HL-60/S4 treated with retinoic acid at 250 ng/mL for 4 days and 3 days (cell line): ENCODE measurements at regions not wholly inside any gene's neighbourhood (a gene's known extent, or its start where the extent isn't known, plus 50 kb on each side); places are given as distances from the start of the nearest gene placed in this dataset.
"Not testable (repeated sequence)": the region's sequence is repeated elsewhere in the genome, so short reads cannot be mapped to it uniquely, and the experiment has no call there.

Experiments used
- in situ Hi-C: fragments of 300-500 bp; cut with MboI; formaldehyde crosslinking; loops from 2 replicates; pipeline ENCODE4 v1.7.0; 2022; ENCODE audit warnings: low sequenced_read_pairs

GRCh38 chr17:77288115-77288619 lies 147.4 kb downstream of the SEC14L1 start:
- in situ Hi-C loops, result no loop called here

- in situ Hi-C loops, result not testable (repeated sequence)
Observed at GRCh38 chr17:77290759-77291558, 150.2 kb downstream of the SEC14L1 start.

GRCh38 chr17:77291591-77292386 lies 151.0 kb downstream of the SEC14L1 start:
- in situ Hi-C loops, result no loop called here

- in situ Hi-C loops, result no loop called here
Observed at GRCh38 chr17:77294761-77295160, 154.0 kb downstream of the SEC14L1 start.

- in situ Hi-C loops, result no loop called here
Observed at GRCh38 chr17:77295241-77295853, 154.6 kb downstream of the SEC14L1 start.

GRCh38 chr17:77296769-77297409 lies 156.1 kb downstream of the SEC14L1 start:
- in situ Hi-C loops, result no loop called here

- in situ Hi-C loops, result no loop called here
Observed at GRCh38 chr17:77297693-77298666, 157.2 kb downstream of the SEC14L1 start.

- in situ Hi-C loops, result no loop called here
Observed at GRCh38 chr17:77298811-77299210, 158.0 kb downstream of the SEC14L1 start.

GRCh38 chr17:77299256-77300015 lies 158.7 kb downstream of the SEC14L1 start:
- in situ Hi-C loops, result no loop called here

GRCh38 chr17:77300016-77300686 lies 159.4 kb downstream of the SEC14L1 start:
- in situ Hi-C loops, result no loop called here

GRCh38 chr17:77301694-77302266 lies 161.0 kb downstream of the SEC14L1 start:
- in situ Hi-C loops, result no loop called here

- in situ Hi-C loops, result no loop called here
Observed at GRCh38 chr17:77302682-77303081, 161.9 kb downstream of the SEC14L1 start.

GRCh38 chr17:77303620-77304019 lies 162.9 kb downstream of the SEC14L1 start:
- in situ Hi-C loops, result no loop called here

- in situ Hi-C loops, result no loop called here
Observed at GRCh38 chr17:77304051-77304745, 163.4 kb downstream of the SEC14L1 start.

GRCh38 chr17:77304746-77305473 lies 164.1 kb downstream of the SEC14L1 start:
- in situ Hi-C loops, result no loop called here

GRCh38 chr17:77306048-77306789 lies 165.4 kb downstream of the SEC14L1 start:
- in situ Hi-C loops, result no loop called here
